GM18499 (cell line): ENCODE measurements at regions not wholly inside any gene's neighbourhood (a gene's known extent, or its start where the extent isn't known, plus 50 kb on each side); places are given as distances from the start of the nearest gene placed in this dataset.
"Not testable (repeated sequence)": the region's sequence is repeated elsewhere in the genome, so short reads cannot be mapped to it uniquely, and the experiment has no call there.

Experiments used
- ATAC-seq: cut with Tn5 transposase; IDR thresholded peaks from one replicate; pipeline ENCODE4 v1.9.1; 2021; ENCODE audit warnings: moderate number of reproducible peaks; ENCODE audit not compliant: insufficient read depth, unreplicated experiment

DNA sequence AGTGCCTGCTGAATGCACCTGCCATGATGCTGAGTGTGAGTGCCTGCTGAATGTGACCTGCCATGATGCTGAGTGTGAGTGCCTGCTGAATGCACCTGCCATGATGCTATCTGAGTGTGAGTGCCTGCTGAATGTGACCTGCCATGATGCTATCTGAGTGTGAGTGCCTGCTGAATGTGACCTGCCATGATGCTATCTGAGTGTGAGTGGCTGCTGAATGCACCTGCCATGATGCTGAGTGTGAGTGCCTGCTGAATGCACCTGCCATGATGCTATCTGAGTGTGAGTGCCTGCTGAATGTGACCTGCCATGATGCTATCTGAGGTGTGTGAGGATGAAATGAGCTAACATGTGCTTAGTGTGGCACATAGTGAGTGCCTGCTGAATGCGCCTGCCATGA lies 98.7 kb upstream of the SULF2 start:
- not testable (repeated sequence) for ATAC-seq

DNA sequence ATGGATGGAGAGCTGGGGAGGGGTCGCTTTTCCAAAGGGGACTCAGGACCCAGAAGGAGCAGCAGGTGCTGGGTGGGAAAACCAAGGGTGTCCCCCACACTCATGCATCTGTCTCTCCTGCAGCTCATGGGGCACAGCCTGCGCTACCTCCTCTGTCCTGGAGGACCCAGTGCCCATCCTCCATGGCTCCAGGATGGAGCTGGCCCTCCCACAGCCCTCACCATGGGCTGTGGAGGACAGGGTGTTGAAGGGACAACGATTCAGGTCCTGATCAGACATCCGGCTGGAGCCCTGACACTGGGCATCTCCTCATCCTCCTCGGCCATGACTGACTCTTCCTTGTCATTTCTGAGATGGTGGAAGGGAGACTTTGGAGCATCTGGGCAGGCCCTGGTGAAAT lies 97.9 kb upstream of the SULF2 start:
- no peak for ATAC-seq

GRCh38 chr20:47879771-47880170 lies 94.5 kb upstream of the SULF2 start:
- ATAC-seq: no peak

DNA sequence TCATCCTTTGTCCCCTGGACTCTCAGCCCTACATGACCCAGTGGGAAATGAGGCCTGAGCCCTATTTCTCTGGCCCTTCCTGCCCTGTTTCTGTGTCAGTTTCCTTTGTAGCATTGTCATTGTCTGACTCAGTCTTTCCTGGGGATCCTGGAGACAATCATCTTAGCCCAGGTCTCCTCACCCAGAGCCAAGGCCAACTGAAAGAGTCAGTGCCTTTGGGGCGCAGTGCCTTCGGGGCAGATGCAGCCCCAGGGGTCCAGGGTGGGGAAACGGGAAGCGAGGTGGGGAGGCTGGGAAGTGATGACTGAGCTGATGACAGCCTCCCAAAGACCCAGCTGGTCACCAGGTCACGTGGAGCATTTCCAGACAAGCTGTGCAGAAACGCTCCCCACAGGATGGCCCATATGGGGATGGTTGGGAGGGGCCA lies 93.3 kb upstream of the SULF2 start:
- no peak for ATAC-seq

- ATAC-seq: no peak
Observed at GRCh38 chr20:47876311-47877088, 91.2 kb upstream of the SULF2 start.

- no peak for ATAC-seq
Observed at GRCh38 chr20:47875297-47876025, 90.2 kb upstream of the SULF2 start.

DNA sequence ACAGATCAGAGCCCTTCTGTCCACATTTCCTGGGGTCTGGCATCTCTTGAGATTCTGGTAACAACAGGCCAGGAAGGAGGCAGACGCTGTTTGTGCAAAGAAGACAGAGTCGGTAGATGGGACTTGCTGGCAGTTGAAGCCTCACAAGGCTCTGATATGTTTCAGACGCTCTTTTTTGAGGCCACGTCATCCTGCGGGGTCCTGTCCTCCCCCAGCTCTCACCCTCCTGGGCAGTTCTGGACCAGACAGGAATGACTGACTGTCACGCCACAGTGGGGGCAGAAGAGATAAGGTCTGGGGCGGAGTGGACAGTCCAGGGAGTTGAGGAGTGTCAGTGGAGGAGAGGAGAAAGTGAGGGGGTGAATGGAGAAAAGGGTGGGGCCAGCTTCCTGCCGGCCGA lies 87.1 kb upstream of the SULF2 start:
- ATAC-seq: no peak

- no peak for ATAC-seq
Observed at GRCh38 chr20:47870475-47870874, 85.2 kb upstream of the SULF2 start.

DNA sequence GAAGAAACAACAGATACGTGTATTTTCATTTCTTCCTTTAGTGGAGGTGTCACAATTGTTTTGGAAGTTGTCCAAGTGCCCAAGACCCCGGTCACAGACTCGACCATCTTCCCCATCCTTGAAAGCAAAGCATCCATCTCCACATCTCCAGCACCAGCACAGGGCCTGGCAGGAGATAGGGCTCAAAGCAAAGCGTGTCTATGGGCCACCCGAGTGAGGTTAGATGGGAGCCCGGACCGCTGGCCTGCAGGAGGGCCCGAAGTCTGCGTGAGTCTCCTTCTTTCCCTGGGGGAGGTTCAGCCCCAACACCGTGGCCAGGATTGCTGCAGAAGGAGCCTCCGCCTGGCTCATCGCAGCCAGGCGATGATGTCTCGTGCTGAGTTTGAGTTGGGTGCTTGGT lies 83.5 kb upstream of the SULF2 start:
- no peak for ATAC-seq

GRCh38 chr20:47868236-47868635 lies 83.0 kb upstream of the SULF2 start:
- no peak for ATAC-seq

DNA sequence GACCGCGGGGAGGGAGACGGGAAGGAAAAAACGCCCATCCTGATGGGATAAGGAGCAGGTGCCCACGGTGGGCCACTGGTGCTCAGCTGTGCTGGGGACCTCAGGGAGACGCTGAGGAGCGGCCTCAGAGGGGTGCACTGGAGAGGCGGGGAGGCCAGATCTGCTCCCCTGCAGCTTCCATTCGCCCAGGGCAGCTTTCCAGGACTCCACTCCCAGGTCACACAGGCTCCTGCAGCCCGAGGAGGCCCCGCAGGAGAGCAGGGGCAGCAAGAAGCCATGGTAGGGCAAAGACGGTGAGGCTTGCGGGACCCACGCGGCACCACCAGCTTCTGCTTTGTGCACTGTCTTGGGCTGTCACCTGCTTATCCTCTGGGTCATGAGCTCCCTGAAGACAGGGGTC lies 82.5 kb upstream of the SULF2 start:
- ATAC-seq: no peak

DNA sequence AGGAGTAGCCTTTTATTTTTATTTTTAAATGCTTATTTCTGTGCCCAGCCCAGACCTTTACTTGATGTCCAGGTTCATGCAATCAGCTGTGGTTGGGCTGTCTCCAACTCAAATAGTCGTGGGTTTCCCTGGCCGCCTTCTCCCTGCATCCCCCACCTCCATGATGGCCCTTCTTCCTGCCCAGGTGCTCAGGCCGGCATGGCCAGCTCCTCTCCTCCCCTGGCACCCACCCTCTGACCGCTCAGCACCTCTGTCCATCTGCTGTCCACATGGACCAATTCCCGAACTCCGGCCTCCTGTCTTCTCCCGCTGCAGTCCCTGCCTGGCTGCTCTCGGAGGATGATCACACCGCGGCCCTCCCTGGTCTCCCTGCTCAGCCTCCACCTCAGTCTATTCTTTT lies 81.2 kb upstream of the SULF2 start:
- ATAC-seq: no peak

- ATAC-seq: no peak
Observed at GRCh38 chr20:47865912-47866311, 80.6 kb upstream of the SULF2 start.

GRCh38 chr20:47865451-47865850 lies 80.2 kb upstream of the SULF2 start:
- no peak for ATAC-seq

DNA sequence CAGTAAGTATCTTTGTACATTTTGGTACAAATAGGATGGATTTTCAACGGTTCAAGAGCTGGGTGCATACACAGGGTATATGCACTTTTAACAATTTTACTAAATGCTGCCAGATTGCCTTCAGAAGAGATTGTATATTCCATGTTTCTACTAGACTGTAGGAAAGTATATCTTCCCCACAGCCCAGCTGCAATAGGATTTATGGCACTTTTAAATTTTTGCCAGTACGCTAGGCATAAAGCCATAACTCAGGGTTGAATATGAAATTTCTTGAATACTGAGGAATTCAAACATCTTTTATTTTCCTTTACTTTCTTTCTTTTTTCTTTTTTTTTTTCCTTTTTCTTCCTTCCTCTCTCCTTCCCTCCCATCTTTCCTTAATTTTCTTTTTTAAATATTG lies 78.7 kb upstream of the SULF2 start:
- ATAC-seq: no peak

DNA sequence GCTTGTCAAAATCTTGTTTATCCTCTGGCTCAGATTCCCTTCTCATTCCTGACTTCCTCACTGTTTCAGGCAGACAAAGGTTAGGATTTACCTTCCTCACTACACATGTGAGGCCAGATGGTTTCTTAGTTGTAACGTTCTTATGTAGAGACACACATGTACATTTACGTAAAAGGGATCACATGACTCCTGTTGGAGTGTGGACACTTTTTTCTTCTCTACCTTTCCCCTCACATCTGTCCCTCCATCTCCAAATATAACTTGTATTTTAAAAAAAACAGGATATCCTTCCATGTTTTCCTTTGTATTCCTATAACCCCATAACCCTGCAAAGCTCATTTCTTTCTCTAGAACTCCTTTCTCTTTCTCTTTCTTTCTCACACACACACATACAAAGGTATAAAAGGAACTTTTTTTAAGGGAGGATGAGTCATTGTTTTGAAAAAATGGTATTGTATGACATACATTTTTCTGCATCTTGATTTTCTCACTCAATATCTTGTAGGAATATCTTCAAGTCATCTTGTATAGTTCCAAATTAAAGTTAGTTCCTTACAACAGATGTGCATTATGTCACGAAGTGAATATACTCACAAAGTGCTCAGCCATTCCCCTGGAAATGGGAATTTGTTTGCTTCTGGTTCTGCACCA lies 78.2 kb upstream of the SULF2 start:
- ATAC-seq: no peak

GRCh38 chr20:47862574-47863240 lies 77.4 kb upstream of the SULF2 start:
- no peak for ATAC-seq

- no peak for ATAC-seq
Observed at GRCh38 chr20:47861116-47861515, 75.8 kb upstream of the SULF2 start.

- ATAC-seq: no peak
Observed at GRCh38 chr20:47860049-47860830, 75.0 kb upstream of the SULF2 start.

- ATAC-seq: no peak
Observed at GRCh38 chr20:47859278-47859677, 74.0 kb upstream of the SULF2 start.
